Mucosa of descending colon (tissue), 3 donors: ENCODE measurements at regions not wholly inside any gene's neighbourhood (a gene's known extent, or its start where the extent isn't known, plus 50 kb on each side); places are given as distances from the start of the nearest gene placed in this dataset.

ENCODE experiments used
- ATAC-seq: fragments of 200-7000 bp; cut with Tn5 transposase; one replicate; pipeline ENCODE4 v1.9.1; 2020; ENCODE audit warnings: mild to moderate bottlenecking, moderate library complexity
- DNase-seq, 3 donors: peaks; one replicate each; pipeline ENCODE4 v3.0.0-alpha.2; 2020
- H3K36me3 ChIP-seq: fragments of 200-600 bp; one replicate; pipeline ENCODE4 v1.8.0; 2021; ENCODE audit warnings: low read depth, mild to moderate bottlenecking
- H3K4me1 ChIP-seq: fragments of 200-600 bp; one replicate; pipeline ENCODE4 v1.8.0; 2021; ENCODE audit warnings: low read depth, mild to moderate bottlenecking
- H3K4me3 ChIP-seq: fragments of 200-600 bp; one replicate; pipeline ENCODE4 v1.8.0; 2021; ENCODE audit warnings: mild to moderate bottlenecking
- H3K9me3 ChIP-seq: fragments of 200-600 bp; one replicate; pipeline ENCODE4 v1.8.0; 2021; ENCODE audit warnings: mild to moderate bottlenecking
- intact Hi-C, 2 donors: fragments of 100-400 bp; cut with DNase I in 1 of 2; cut with micrococcal nuclease in 1 of 2; formaldehyde crosslinking; loops; one replicate each; pipeline versions ENCODE4 v1.11.0 to v1.11.1; 2022; cut with DNase I, micrococcal nuclease
- TF ChIP-seq, protein P1 (sequence below): fragments of 200-600 bp; IDR thresholded peaks from one replicate; pipeline ENCODE4 v1.8.0; 2022; ENCODE audit warnings: antibody characterized with exemption, mild to moderate bottlenecking
- donor health status: DM: no; HTN: no; CAD: no; lungs with moderate emphysema.
- donor health status: DM: no; HTN: no; CAD: no.
- donor health status: DM: no; HTN: yes; CAD: no.

DNA sequence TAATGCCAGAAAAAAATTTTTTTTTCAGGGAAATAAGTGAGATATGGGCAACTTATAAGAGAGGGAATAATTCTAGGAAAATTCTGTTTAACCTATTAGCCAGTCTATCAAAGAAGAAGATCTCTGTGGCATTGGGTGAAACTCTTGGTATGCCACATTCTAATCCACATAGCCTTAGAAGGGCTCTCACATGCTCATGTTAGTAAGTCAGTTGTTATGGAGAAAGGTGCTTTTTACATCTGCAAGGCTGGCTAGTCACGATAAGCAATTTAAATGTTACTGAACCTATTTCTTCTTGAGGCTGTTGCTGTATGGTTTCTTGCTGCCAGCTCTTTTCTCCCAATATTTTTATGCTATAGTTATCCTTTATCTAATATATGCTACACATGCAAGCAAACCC, 89.9 kb upstream of the MAGI1 start:
- Histone ChIP-seq H3K4me3 (no peak overlapping the region), H3K9me3 (no peaks in the 10 kb centered on the region), H3K36me3 (no peaks in the 10 kb centered on the region), H3K4me1 (no peaks in the 10 kb centered on the region)
- TF ChIP-seq, protein P1, sequence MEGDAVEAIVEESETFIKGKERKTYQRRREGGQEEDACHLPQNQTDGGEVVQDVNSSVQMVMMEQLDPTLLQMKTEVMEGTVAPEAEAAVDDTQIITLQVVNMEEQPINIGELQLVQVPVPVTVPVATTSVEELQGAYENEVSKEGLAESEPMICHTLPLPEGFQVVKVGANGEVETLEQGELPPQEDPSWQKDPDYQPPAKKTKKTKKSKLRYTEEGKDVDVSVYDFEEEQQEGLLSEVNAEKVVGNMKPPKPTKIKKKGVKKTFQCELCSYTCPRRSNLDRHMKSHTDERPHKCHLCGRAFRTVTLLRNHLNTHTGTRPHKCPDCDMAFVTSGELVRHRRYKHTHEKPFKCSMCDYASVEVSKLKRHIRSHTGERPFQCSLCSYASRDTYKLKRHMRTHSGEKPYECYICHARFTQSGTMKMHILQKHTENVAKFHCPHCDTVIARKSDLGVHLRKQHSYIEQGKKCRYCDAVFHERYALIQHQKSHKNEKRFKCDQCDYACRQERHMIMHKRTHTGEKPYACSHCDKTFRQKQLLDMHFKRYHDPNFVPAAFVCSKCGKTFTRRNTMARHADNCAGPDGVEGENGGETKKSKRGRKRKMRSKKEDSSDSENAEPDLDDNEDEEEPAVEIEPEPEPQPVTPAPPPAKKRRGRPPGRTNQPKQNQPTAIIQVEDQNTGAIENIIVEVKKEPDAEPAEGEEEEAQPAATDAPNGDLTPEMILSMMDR = no peak
- DNase-seq = no peak
- intact Hi-C loops = no loop called here
- no peak for ATAC-seq

DNA sequence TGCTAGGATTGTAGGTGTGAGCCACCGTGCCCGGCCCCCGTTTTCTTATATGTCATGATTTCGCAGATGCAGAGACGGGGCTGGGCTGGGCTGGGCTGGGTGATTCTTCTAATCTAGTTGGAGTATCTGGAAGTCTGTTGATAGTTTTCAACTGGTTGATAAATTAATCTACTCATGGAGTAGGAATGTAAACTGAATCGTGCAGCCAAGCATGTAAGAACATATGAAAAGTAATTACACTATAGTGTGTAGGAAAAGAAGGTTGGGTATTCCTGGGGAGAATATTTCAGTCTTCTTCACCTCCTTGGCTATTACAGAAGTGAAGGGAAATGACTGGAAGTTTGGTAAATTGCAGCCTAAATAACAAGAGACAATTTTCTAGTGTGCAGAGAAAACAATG, 82.6 kb upstream of the MAGI1 start:
- Histone ChIP-seq H3K4me3 (no peak overlapping the region), H3K9me3 (no peaks in the 10 kb centered on the region), H3K36me3 (no peaks in the 10 kb centered on the region), H3K4me1 (no peaks in the 10 kb centered on the region)
- ATAC-seq (no peak), DNase-seq (no peak)
- intact Hi-C loops = no loop called here
- TF ChIP-seq, protein P1 = no peak

DNA sequence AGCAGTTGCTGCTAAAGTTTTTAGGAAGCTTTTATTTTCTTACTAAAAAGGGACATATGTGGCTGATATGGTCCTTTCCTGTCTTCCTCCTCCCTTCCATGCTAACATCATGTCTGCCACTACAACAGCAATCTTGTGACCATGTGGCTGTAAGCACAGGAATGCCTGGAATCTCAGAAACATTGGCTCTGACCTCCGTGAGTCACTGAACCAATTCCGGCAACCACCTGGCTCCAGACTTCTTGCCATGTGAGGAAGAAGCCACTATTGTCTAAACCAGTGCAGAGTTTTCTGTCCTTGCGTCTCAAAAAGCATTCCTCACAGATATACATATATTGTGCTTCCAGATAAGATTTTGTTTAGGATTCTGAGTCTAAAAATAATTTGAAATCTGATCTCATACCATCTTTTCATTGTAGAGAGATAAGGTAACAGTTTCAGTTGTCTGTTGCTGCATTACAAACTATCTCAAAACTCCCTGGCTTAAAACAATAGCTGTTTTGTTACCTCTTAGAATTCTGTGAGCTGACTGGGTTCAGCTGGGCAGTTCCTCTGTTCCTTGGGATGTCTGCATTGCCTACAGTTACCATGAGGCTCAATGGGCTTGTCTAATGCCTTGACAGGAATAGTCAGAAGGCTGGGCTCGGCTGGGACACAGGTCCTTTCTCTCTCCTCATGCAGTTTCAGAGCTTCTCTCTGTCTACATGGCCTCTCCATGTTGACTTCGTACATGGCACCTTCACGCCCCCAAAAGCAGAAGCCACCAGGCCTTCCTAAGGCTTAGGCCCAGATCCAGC, 77.3 kb upstream of the MAGI1 start:
- no peaks in the 10 kb centered on the region for H3K4me1 ChIP-seq
- no peaks in the 10 kb centered on the region for H3K36me3 ChIP-seq
- no peaks in the 10 kb centered on the region for H3K9me3 ChIP-seq
- no peak for DNase-seq
- no peak overlapping the region for H3K4me3 ChIP-seq
- no peak for ATAC-seq
- intact Hi-C loops = no loop called here
- TF ChIP-seq, protein P1 = no peak

DNA sequence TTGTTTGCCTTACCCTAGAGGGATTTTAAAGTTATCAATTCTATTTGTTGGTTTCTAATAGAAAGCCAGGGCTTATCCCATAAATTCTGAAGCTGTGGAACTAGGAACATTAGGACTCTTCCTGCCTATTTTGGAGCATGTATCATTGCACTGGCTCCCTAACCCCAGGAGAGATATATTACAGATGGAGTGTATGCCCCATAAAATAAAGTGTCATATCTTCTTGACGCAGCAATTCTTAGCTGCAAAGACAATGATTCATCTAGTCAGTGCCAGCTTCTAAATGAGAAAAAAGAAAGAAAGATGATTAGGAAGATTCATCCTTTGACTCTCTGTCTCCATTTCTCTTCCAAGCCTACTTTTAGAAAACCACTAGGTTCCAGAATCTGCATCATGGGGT, 74.8 kb upstream of the MAGI1 start:
- intact Hi-C loops = no loop called here
- DNase-seq (no peak), ATAC-seq (no peak)
- Histone ChIP-seq H3K36me3 (no peaks in the 10 kb centered on the region), H3K4me1 (no peaks in the 10 kb centered on the region), H3K4me3 (no peak overlapping the region), H3K9me3 (no peaks in the 10 kb centered on the region)
- TF ChIP-seq, protein P1 = no peak

DNA sequence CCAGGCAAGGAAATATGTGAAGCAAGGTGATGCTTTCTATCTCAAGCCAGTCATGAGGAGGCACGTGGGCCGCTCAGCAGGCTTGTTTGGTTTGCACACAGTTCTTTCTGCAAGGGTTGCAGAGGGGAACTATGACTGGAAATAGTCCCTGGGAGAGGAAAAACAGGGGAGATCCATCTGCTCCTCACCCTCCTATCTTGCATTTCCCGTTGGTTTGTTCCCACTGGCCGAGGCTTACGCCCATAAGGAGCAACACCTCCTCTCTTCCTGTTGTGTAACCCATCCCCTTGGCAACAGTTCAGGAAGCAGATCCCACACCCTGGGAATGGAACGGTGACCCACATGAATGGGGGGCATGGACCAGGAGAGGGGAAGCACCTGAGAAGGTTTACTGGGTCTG, 72.1 kb upstream of the MAGI1 start:
- H3K4me3 ChIP-seq = no peak overlapping the region
- DNase-seq = no peak

More for the DNA sequence above, 72.1 kb upstream of the MAGI1 start:
- intact Hi-C loops = no loop called here
- no peak for ATAC-seq
- H3K4me1 ChIP-seq = no peaks in the 10 kb centered on the region
- H3K36me3 ChIP-seq = no peaks in the 10 kb centered on the region
- H3K9me3 ChIP-seq = no peaks in the 10 kb centered on the region
- TF ChIP-seq, protein P1 = no peak
